ENCODE measurements at regions not wholly inside any gene's neighbourhood (a gene's known extent, or its start where the extent isn't known, plus 50 kb on each side); places are given as distances from the start of the nearest gene placed in this dataset.

DNA sequence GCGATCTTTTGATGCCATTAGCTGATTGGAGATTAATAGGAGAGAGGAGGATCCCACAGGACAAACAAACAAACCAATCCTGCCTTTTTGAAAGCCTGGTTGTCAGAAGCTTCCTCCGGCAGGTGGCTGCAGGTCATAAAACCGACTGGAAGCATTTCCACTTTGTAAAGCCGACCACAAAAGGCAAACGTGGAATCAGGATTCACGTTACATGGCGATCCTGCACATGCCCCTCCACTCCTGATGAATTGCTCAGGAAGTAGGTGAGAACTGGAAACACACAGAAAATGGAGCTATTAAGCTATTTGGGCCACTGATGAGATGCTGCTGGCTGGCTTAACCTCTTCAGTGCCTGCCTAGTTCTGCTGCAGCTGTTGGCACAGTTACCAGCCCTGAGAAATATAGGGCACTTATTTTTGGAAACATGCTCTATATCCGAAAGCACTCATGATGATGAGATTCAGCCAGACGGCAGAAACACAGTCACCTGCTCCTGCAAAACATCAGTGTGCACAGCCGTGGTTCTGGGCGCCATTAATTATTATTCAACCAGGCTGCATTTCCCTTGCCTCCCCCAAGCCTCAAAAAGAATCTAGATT, 110.3 kb upstream of the ST6GAL2 start:
- TF ChIP-seq, protein P1, sequence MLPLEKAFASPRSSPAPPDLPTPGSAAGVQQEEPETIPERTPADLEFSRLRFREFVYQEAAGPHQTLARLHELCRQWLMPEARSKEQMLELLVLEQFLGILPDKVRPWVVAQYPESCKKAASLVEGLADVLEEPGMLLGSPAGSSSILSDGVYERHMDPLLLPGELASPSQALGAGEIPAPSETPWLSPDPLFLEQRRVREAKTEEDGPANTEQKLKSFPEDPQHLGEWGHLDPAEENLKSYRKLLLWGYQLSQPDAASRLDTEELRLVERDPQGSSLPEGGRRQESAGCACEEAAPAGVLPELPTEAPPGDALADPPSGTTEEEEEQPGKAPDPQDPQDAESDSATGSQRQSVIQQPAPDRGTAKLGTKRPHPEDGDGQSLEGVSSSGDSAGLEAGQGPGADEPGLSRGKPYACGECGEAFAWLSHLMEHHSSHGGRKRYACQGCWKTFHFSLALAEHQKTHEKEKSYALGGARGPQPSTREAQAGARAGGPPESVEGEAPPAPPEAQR (CRISPR knock-in tag; IDR thresholded peaks at IDR 0.05) = no peak
- TF ChIP-seq TEAD4 (CRISPR knock-in tag; IDR thresholded peaks at IDR 0.05) = no peak
- no peak for TF ChIP-seq NR2C2 (CRISPR knock-in tag; IDR thresholded peaks at IDR 0.05)
- no peak for TF ChIP-seq NFATC4 (CRISPR knock-in tag; IDR thresholded peaks at IDR 0.05)
- no peak for TF ChIP-seq PRRX2 (CRISPR knock-in tag; IDR thresholded peaks at IDR 0.05)
- no peak for TF ChIP-seq ETV6 (CRISPR knock-in tag; IDR thresholded peaks at IDR 0.05)
- TF ChIP-seq, protein P2, sequence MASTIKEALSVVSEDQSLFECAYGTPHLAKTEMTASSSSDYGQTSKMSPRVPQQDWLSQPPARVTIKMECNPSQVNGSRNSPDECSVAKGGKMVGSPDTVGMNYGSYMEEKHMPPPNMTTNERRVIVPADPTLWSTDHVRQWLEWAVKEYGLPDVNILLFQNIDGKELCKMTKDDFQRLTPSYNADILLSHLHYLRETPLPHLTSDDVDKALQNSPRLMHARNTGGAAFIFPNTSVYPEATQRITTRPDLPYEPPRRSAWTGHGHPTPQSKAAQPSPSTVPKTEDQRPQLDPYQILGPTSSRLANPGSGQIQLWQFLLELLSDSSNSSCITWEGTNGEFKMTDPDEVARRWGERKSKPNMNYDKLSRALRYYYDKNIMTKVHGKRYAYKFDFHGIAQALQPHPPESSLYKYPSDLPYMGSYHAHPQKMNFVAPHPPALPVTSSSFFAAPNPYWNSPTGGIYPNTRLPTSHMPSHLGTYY (CRISPR knock-in tag; IDR thresholded peaks at IDR 0.05) = no peak
- no peak for TF ChIP-seq ATF3 (CRISPR knock-in tag; conservative IDR thresholded peaks at IDR 0.05)
- TF ChIP-seq IRF2 (CRISPR knock-in tag; IDR thresholded peaks at IDR 0.05; ENCODE audit: borderline replicate concordance, low read depth) = no peak
- TF ChIP-seq E2F5 (CRISPR knock-in tag; IDR thresholded peaks at IDR 0.05) = no peak
- TF ChIP-seq MYBL2 (CRISPR knock-in tag; IDR thresholded peaks at IDR 0.05) = no peak
- peaks cover 4% of the 10 kb centered on the region; the same call in 1 of the 2 replicates for H3K9me3 Mint-ChIP-seq
- ChIA-PET CTCF (interaction anchor here (0.5 kb wide), 1 partner anchor 1028 kb away, joined by 3 read pairs; no protein-coding TSS in a partner anchor), POLR2A (no interaction called here)
- no peak overlapping the region for H3K27ac Mint-ChIP-seq
- ATAC-seq (no peak), DNase-seq (ENCODE audit: low spot score) (no peak)
- no peaks in the 10 kb centered on the region for H3K27me3 Mint-ChIP-seq (ENCODE audit: low read depth)
- H3K4me1 Mint-ChIP-seq = peaks cover 9% of the 10 kb centered on the region
- no peak overlapping the region for H3K4me3 Mint-ChIP-seq
- H3K36me3 Mint-ChIP-seq = no peaks in the 10 kb centered on the region

DNA sequence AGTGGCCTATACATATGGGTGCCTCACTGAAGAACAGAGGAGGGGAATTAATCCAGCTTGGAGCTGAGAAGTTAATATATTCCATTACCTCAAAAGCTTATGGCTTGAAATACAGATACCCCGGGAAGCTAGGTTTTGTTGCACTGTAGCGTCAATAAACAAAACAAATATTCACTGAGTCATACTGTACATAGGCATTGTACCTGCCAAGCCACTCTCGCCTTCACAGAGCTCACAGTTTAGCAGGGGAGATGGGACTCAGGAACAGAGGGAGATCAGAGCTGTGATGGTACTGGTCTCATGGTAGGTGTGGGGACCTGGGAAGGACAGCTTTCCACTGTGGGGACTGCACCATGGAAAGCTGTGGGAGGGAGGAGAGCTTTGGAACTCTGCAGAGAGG, 111.2 kb upstream of the ST6GAL2 start:
- ATAC-seq = no peak
- CTCF ChIA-PET = no interaction called here
- no peak for TF ChIP-seq ZBTB43 (CRISPR knock-in tag; IDR thresholded peaks at IDR 0.05)
- TF ChIP-seq, protein P3, sequence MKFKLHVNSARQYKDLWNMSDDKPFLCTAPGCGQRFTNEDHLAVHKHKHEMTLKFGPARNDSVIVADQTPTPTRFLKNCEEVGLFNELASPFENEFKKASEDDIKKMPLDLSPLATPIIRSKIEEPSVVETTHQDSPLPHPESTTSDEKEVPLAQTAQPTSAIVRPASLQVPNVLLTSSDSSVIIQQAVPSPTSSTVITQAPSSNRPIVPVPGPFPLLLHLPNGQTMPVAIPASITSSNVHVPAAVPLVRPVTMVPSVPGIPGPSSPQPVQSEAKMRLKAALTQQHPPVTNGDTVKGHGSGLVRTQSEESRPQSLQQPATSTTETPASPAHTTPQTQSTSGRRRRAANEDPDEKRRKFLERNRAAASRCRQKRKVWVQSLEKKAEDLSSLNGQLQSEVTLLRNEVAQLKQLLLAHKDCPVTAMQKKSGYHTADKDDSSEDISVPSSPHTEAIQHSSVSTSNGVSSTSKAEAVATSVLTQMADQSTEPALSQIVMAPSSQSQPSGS (CRISPR knock-in tag; IDR thresholded peaks at IDR 0.05; ENCODE audit: borderline replicate concordance, low read depth) = no peak
- TF ChIP-seq RELA (CRISPR knock-in tag; IDR thresholded peaks at IDR 0.05; ENCODE audit: borderline replicate concordance) = no peak
- TF ChIP-seq TEAD4 (CRISPR knock-in tag; IDR thresholded peaks at IDR 0.05) = no peak
- TF ChIP-seq GRHL2 (CRISPR knock-in tag; IDR thresholded peaks at IDR 0.05; ENCODE audit: insufficient replicate concordance, severe bottlenecking) = no peak
- TF ChIP-seq CTCF (IDR thresholded peaks at IDR 0.05) = no peak
- TF ChIP-seq, protein P4, sequence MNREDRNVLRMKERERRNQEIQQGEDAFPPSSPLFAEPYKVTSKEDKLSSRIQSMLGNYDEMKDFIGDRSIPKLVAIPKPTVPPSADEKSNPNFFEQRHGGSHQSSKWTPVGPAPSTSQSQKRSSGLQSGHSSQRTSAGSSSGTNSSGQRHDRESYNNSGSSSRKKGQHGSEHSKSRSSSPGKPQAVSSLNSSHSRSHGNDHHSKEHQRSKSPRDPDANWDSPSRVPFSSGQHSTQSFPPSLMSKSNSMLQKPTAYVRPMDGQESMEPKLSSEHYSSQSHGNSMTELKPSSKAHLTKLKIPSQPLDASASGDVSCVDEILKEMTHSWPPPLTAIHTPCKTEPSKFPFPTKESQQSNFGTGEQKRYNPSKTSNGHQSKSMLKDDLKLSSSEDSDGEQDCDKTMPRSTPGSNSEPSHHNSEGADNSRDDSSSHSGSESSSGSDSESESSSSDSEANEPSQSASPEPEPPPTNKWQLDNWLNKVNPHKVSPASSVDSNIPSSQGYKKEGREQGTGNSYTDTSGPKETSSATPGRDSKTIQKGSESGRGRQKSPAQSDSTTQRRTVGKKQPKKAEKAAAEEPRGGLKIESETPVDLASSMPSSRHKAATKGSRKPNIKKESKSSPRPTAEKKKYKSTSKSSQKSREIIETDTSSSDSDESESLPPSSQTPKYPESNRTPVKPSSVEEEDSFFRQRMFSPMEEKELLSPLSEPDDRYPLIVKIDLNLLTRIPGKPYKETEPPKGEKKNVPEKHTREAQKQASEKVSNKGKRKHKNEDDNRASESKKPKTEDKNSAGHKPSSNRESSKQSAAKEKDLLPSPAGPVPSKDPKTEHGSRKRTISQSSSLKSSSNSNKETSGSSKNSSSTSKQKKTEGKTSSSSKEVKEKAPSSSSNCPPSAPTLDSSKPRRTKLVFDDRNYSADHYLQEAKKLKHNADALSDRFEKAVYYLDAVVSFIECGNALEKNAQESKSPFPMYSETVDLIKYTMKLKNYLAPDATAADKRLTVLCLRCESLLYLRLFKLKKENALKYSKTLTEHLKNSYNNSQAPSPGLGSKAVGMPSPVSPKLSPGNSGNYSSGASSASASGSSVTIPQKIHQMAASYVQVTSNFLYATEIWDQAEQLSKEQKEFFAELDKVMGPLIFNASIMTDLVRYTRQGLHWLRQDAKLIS (CRISPR knock-in tag; IDR thresholded peaks at IDR 0.05; ENCODE audit: borderline replicate concordance) = no peak
- no peak for TF ChIP-seq CREM (CRISPR knock-in tag; IDR thresholded peaks at IDR 0.05)
- TF ChIP-seq, protein P5, sequence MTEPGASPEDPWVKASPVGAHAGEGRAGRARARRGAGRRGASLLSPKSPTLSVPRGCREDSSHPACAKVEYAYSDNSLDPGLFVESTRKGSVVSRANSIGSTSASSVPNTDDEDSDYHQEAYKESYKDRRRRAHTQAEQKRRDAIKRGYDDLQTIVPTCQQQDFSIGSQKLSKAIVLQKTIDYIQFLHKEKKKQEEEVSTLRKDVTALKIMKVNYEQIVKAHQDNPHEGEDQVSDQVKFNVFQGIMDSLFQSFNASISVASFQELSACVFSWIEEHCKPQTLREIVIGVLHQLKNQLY (CRISPR knock-in tag; IDR thresholded peaks at IDR 0.05) = no peak

More for the DNA sequence above, 111.2 kb upstream of the ST6GAL2 start:
- POLR2A ChIA-PET = no interaction called here
- Mint-ChIP-seq H3K9me3 (peaks cover 4% of the 10 kb centered on the region; the same call in 1 of the 2 replicates), H3K27me3 (ENCODE audit: low read depth) (no peaks in the 10 kb centered on the region; the same call in 1 of the 2 replicates), H3K4me1 (peaks cover 9% of the 10 kb centered on the region), H3K36me3 (no peaks in the 10 kb centered on the region), H3K4me3 (no peak overlapping the region), H3K27ac (no peak overlapping the region)
- no peak for DNase-seq (ENCODE audit: low spot score)
